ENCODE measurements at regions not wholly inside any gene's neighbourhood (a gene's known extent, or its start where the extent isn't known, plus 50 kb on each side); places are given as distances from the start of the nearest gene placed in this dataset.

DNA sequence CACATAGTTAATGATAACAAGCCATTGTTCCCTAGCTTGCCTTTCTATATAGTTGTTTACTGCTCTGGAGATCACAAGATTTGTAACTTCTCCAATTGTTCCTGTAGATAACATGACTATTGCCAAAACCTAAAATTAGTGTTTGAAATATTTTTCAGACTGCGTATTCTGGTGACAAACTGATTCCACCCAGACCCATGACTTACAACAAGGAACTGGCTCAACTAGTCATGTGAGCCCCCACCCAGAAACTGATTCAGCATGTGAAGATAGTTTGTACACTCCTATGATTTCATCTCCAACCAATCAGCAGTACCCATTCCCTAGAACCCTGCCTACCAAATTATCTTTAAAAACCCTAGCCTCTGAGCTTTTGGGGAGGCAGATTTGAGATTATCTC is 131.4 kb upstream of the BCL9 start:
- ChIA-PET POLR2A (no interaction called here), RAD21 (ENCODE audit: low non-redundant PET in 1 of 2, low total read pairs in 2 of 2, uncharacterized antibody in 2 of 2, unreplicated experiment in 2 of 2) (no interaction called here), CTCF (no interaction called here)
- Histone ChIP-seq H3K4me3 (replicated peaks in 1 of 2; ENCODE audit: low read depth in 1 of 2, low read length in 2 of 2) (no peak overlapping the region), H3K79me2 (ENCODE audit: insufficient read depth, low read length) (no peaks in the 10 kb centered on the region), H3K36me3 (ENCODE audit: control insufficient read depth in 1 of 2, insufficient read depth in 2 of 2, low read length in 2 of 2) (no peaks in the 10 kb centered on the region), H3K4me2 (ENCODE audit: low read length) (no peak overlapping the region), H3K4me1 (ENCODE audit: control insufficient read depth in 1 of 2, insufficient read depth in 2 of 2, low read length in 2 of 2) (no peaks in the 10 kb centered on the region), H3K9me2 (ENCODE audit: insufficient read depth) (no peaks in the 10 kb centered on the region), H3K9ac (ENCODE audit: low read length) (no peak overlapping the region), H2AFZ (ENCODE audit: low read depth, low read length, poor library complexity, severe bottlenecking) (no peak overlapping the region), H3K9me3 (ENCODE audit: control insufficient read depth in 1 of 2, insufficient read depth in 1 of 2, low read depth in 1 of 2, low read length in 2 of 2) (peaks cover 0 to 15% of the 10 kb centered on the region in 2 experiments; a peak in 1 of 4 replicates), H3K27ac (ENCODE audit: low read depth, low read length) (no peak overlapping the region), H4K20me1 (ENCODE audit: insufficient read depth) (no peaks in the 10 kb centered on the region), H3K27me3 (ENCODE audit: insufficient read depth, low read length) (no peaks in the 10 kb centered on the region)
- ATAC-seq (no peak), DNase-seq (ENCODE audit: low read depth, low spot score) (no peak)
- no peak for TF ChIP-seq YY1 (IDR thresholded peaks at IDR 0.05; ENCODE audit: extremely low read depth, insufficient replicate concordance, low read depth, low read length)
- TF ChIP-seq, protein P1, sequence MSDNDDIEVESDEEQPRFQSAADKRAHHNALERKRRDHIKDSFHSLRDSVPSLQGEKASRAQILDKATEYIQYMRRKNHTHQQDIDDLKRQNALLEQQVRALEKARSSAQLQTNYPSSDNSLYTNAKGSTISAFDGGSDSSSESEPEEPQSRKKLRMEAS (IDR thresholded peaks at IDR 0.05), result no peak
- TF ChIP-seq, protein P2, sequence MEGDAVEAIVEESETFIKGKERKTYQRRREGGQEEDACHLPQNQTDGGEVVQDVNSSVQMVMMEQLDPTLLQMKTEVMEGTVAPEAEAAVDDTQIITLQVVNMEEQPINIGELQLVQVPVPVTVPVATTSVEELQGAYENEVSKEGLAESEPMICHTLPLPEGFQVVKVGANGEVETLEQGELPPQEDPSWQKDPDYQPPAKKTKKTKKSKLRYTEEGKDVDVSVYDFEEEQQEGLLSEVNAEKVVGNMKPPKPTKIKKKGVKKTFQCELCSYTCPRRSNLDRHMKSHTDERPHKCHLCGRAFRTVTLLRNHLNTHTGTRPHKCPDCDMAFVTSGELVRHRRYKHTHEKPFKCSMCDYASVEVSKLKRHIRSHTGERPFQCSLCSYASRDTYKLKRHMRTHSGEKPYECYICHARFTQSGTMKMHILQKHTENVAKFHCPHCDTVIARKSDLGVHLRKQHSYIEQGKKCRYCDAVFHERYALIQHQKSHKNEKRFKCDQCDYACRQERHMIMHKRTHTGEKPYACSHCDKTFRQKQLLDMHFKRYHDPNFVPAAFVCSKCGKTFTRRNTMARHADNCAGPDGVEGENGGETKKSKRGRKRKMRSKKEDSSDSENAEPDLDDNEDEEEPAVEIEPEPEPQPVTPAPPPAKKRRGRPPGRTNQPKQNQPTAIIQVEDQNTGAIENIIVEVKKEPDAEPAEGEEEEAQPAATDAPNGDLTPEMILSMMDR (IDR thresholded peaks at IDR 0.05 in 2 of 3, conservative IDR thresholded peaks at IDR 0.05 in 1 of 3; ENCODE audit: borderline replicate concordance in 1 of 3, insufficient read depth in 1 of 3, low read depth in 2 of 3, low read length in 2 of 3), result no peak
- TF ChIP-seq SP1 (IDR thresholded peaks at IDR 0.05; ENCODE audit: low read depth), result no peak
- TF ChIP-seq, protein P3, sequence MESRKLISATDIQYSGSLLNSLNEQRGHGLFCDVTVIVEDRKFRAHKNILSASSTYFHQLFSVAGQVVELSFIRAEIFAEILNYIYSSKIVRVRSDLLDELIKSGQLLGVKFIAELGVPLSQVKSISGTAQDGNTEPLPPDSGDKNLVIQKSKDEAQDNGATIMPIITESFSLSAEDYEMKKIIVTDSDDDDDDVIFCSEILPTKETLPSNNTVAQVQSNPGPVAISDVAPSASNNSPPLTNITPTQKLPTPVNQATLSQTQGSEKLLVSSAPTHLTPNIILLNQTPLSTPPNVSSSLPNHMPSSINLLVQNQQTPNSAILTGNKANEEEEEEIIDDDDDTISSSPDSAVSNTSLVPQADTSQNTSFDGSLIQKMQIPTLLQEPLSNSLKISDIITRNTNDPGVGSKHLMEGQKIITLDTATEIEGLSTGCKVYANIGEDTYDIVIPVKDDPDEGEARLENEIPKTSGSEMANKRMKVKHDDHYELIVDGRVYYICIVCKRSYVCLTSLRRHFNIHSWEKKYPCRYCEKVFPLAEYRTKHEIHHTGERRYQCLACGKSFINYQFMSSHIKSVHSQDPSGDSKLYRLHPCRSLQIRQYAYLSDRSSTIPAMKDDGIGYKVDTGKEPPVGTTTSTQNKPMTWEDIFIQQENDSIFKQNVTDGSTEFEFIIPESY (IDR thresholded peaks at IDR 0.05; ENCODE audit: extremely low read depth, insufficient replicate concordance, low read length), result no peak
- no peak for TF ChIP-seq EZH2phosphoT487 (IDR thresholded peaks at IDR 0.05; ENCODE audit: borderline replicate concordance)
- no peak for TF ChIP-seq EGR1 (IDR thresholded peaks at IDR 0.05; ENCODE audit: low read depth)
- no peak for TF ChIP-seq CBX3 (IDR thresholded peaks at IDR 0.05; ENCODE audit: low read depth)
- TF ChIP-seq JUND (IDR thresholded peaks at IDR 0.05), result no peak
- TF ChIP-seq ZFX (IDR thresholded peaks at IDR 0.05), result no peak
- no peak for TF ChIP-seq POLR2AphosphoS5 (IDR thresholded peaks at IDR 0.05; ENCODE audit: low read depth, low read length)
- no peak for TF ChIP-seq ELF1 (IDR thresholded peaks at IDR 0.05; ENCODE audit: borderline replicate concordance, low read depth)
- no peak for TF ChIP-seq RAD21 (IDR thresholded peaks at IDR 0.05; ENCODE audit: low read depth)
- TF ChIP-seq POLR2A (IDR thresholded peaks at IDR 0.05; ENCODE audit: borderline replicate concordance, extremely low read depth, insufficient read depth, insufficient read length), result no peak
- TF ChIP-seq EZH2 (IDR thresholded peaks at IDR 0.05), result no peak
- no peak for TF ChIP-seq SRF (IDR thresholded peaks at IDR 0.05; ENCODE audit: low read depth)
- TF ChIP-seq, protein P4, sequence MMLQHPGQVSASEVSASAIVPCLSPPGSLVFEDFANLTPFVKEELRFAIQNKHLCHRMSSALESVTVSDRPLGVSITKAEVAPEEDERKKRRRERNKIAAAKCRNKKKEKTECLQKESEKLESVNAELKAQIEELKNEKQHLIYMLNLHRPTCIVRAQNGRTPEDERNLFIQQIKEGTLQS (IDR thresholded peaks at IDR 0.05), result no peak
- TF ChIP-seq FOSL1 (IDR thresholded peaks at IDR 0.05; ENCODE audit: low read depth), result no peak
- intact Hi-C loops (cut with micrococcal nuclease), result no loop called here
- no TSS peak for BruUV-seq (replicated peaks)
